H1 (cell line): ENCODE measurements at regions not wholly inside any gene's neighbourhood (a gene's known extent, or its start where the extent isn't known, plus 50 kb on each side); places are given as distances from the start of the nearest gene placed in this dataset.

Experiments used
- CTCF ChIA-PET: fragments of 300-600 bp; sonication (Branson Sonifier 250); formaldehyde crosslinking; loops from one replicate; lab custom pipeline; 2021; ENCODE audit not compliant: partially characterized antibody; lab: Charles Lee
- POLR2A ChIA-PET: fragments of 300-600 bp; sonication (Branson Sonifier 250); formaldehyde crosslinking; loops from one replicate; lab custom pipeline; 2021; ENCODE audit warnings: inconsistent platforms; ENCODE audit not compliant: partially characterized antibody; lab: Charles Lee
- DNase-seq, 2 experiments: peaks; one replicate each; pipeline versions ENCODE4 v3.0.0 to v3.0.0-alpha.2; 2010 to 2022; ENCODE audit warnings: low spot score in 2 of 2, low read depth in 1 of 2, mixed read lengths in 1 of 2
- FAIRE-seq: peaks from 2 replicates; lab custom pipeline; 2011; peaks lifted over from hg19 to GRCh38; lab: Jason Lieb, UNC
- H2AFZ ChIP-seq: 2 replicates; pipeline ENCODE4 v1.8.1; 2012; ENCODE audit warnings: low read length, inconsistent platforms
- H2AK5ac ChIP-seq: 2 replicates; pipeline ENCODE4 v1.6.1; 2013; ENCODE audit warnings: low read depth, low read length
- H2BK120ac ChIP-seq: replicated peaks from 2 replicates; pipeline ENCODE3; 2013; ENCODE audit warnings: low read depth, low read length, inconsistent platforms
- H2BK12ac ChIP-seq: 2 replicates; pipeline ENCODE4 v1.6.1; 2013; ENCODE audit warnings: low read depth, low read length
- H2BK15ac ChIP-seq: 2 replicates; pipeline ENCODE4 v1.6.1; 2013; ENCODE audit warnings: low read length
- H2BK20ac ChIP-seq: 2 replicates; pipeline ENCODE4 v1.6.1; 2013; ENCODE audit warnings: low read length
- H2BK5ac ChIP-seq: 2 replicates; pipeline ENCODE4 v1.6.1; 2013; ENCODE audit warnings: low read depth, low read length
- H3K14ac ChIP-seq: 2 replicates; pipeline ENCODE4 v1.6.1; 2013; ENCODE audit warnings: inconsistent platforms; ENCODE audit not compliant: insufficient read length
- H3K18ac ChIP-seq: 2 replicates; pipeline ENCODE4 v1.6.1; 2013; ENCODE audit warnings: low read length; ENCODE audit errors: extremely low read depth
- H3K23ac ChIP-seq: 2 replicates; pipeline ENCODE4 v1.6.1; 2013; ENCODE audit warnings: inconsistent platforms; ENCODE audit not compliant: insufficient read length
- H3K23me2 ChIP-seq: 2 replicates; pipeline ENCODE4 v1.6.1; 2013; ENCODE audit warnings: low read depth, low read length
- H3K27ac ChIP-seq: 2 replicates; pipeline ENCODE4 v1.6.1; 2011; ENCODE audit warnings: low read depth, low read length, inconsistent platforms
- H3K27me3 ChIP-seq, 4 experiments: replicated peaks in 1 of 4; 1 replicate in 1 of 4; 2 replicates in 3 of 4; pipeline versions ENCODE4 v1.6.1 to v1.8.1; 2011 to 2013; ENCODE audit warnings: low read length in 3 of 4, mild to moderate bottlenecking in 3 of 4, inconsistent platforms in 2 of 4, mixed read lengths in 2 of 4, moderate library complexity in 1 of 4; ENCODE audit not compliant: control insufficient read depth in 3 of 4, insufficient read depth in 3 of 4; ENCODE audit errors: extremely low read depth in 1 of 4
- H3K36me3 ChIP-seq, 4 experiments: 2 replicates each; pipeline versions ENCODE4 v1.6.1 to v1.8.1; 2011 to 2013; ENCODE audit warnings: mild to moderate bottlenecking in 4 of 4, low read length in 3 of 4, moderate library complexity in 2 of 4, control low read depth in 1 of 4, inconsistent platforms in 1 of 4; ENCODE audit not compliant: insufficient read depth in 4 of 4, control insufficient read depth in 2 of 4
- H3K4ac ChIP-seq: replicated peaks from 2 replicates; pipeline ENCODE3; 2013; ENCODE audit warnings: low read length, low read depth, mixed read lengths, inconsistent platforms; ENCODE audit not compliant: insufficient read length
- H3K4me1 ChIP-seq, 4 experiments: replicated peaks in 1 of 4; 1 replicate in 1 of 4; 2 replicates in 3 of 4; pipeline versions ENCODE4 v1.6.1 to v1.8.1; 2011 to 2013; ENCODE audit warnings: low read length in 3 of 4, inconsistent platforms in 2 of 4, mixed read lengths in 1 of 4; ENCODE audit not compliant: insufficient read depth in 4 of 4, control insufficient read depth in 3 of 4
- H3K4me2 ChIP-seq, 2 experiments: 2 replicates each; pipeline versions ENCODE4 v1.6.1 to v1.8.1; 2011 to 2013; ENCODE audit warnings: low read depth in 2 of 2, low read length in 2 of 2, control low read depth in 1 of 2, inconsistent platforms in 1 of 2, mild to moderate bottlenecking in 1 of 2; ENCODE audit not compliant: insufficient read depth in 1 of 2
- H3K4me3 ChIP-seq, 4 experiments: fragments of 200-600, 300-600 bp in 1 of 4; sonication (generic), shearing (Covaris generic), sonication (Bioruptor Twin) in 1 of 4; 2 replicates each; pipeline versions ENCODE4 v1.5.1 to v1.8.1; 2011 to 2016; ENCODE audit warnings: low read length in 4 of 4, low read depth in 3 of 4, control low read depth in 2 of 4, inconsistent platforms in 2 of 4, mild to moderate bottlenecking in 2 of 4, mixed read lengths in 1 of 4, moderate library complexity in 1 of 4; ENCODE audit not compliant: insufficient read depth in 2 of 4; ENCODE audit errors: extremely low read depth in 1 of 4
- H3K56ac ChIP-seq: replicated peaks from 2 replicates; pipeline ENCODE3; 2013; ENCODE audit warnings: low read depth, mild to moderate bottlenecking, mixed read lengths, low read length, inconsistent platforms; ENCODE audit not compliant: insufficient read length
- H3K79me1 ChIP-seq: 2 replicates; pipeline ENCODE4 v1.6.1; 2013; ENCODE audit warnings: low read depth, low read length, control low read depth
- H3K79me2 ChIP-seq, 2 experiments: 2 replicates each; pipeline versions ENCODE4 v1.6.1 to v1.8.1; 2012 to 2013; ENCODE audit warnings: low read length in 2 of 2, mild to moderate bottlenecking in 2 of 2, inconsistent platforms in 1 of 2; ENCODE audit not compliant: insufficient read depth in 2 of 2, control insufficient read depth in 1 of 2
- H3K9ac ChIP-seq, 4 experiments: replicated peaks in 1 of 4; 1 replicate in 1 of 4; 2 replicates in 3 of 4; pipeline versions ENCODE4 v1.6.1 to v1.8.1; 2011 to 2013; ENCODE audit warnings: low read depth in 3 of 4, low read length in 3 of 4, control low read depth in 2 of 4, mild to moderate bottlenecking in 2 of 4, moderate library complexity in 2 of 4, inconsistent platforms in 1 of 4; ENCODE audit errors: extremely low read depth in 1 of 4
- H3K9me3 ChIP-seq, 2 experiments: 2 replicates each; pipeline versions ENCODE4 v1.6.1 to v1.8.1; 2012 to 2013; ENCODE audit warnings: mild to moderate bottlenecking in 2 of 2, moderate library complexity in 2 of 2, control low read depth in 1 of 2, inconsistent platforms in 1 of 2, low read depth in 1 of 2, low read length in 1 of 2, mixed read lengths in 1 of 2; ENCODE audit not compliant: insufficient read depth in 2 of 2
- H4K20me1 ChIP-seq, 2 experiments: replicated peaks in 1 of 2; 2 replicates each; pipeline versions ENCODE3 to v1.8.1; 2011 to 2013; ENCODE audit warnings: inconsistent platforms in 2 of 2, low read length in 2 of 2, mild to moderate bottlenecking in 1 of 2; ENCODE audit not compliant: insufficient read depth in 2 of 2, control insufficient read depth in 1 of 2
- H4K5ac ChIP-seq: 2 replicates; pipeline ENCODE4 v1.6.1; 2013; ENCODE audit warnings: low read length, low read depth, mixed read lengths, inconsistent platforms; ENCODE audit not compliant: insufficient read length
- H4K8ac ChIP-seq: 2 replicates; pipeline ENCODE4 v1.8.0; 2013; ENCODE audit warnings: mild to moderate bottlenecking, moderate library complexity, low read length, inconsistent platforms; ENCODE audit not compliant: insufficient read depth; ENCODE audit errors: extremely low read depth
- H4K91ac ChIP-seq: replicated peaks from 2 replicates; pipeline ENCODE3; 2013; ENCODE audit warnings: low read length, mixed read lengths, inconsistent platforms; ENCODE audit not compliant: insufficient read length
- ATF2 ChIP-seq: IDR thresholded peaks from 2 replicates; pipeline ENCODE4 v1.6.1; 2012; ENCODE audit warnings: low read length, inconsistent platforms
- CHD2 ChIP-seq: IDR thresholded peaks from 2 replicates; pipeline ENCODE4 v1.6.1; 2012; ENCODE audit warnings: low read length, improper control_type of control experiment
- CTCF ChIP-seq, 3 experiments: IDR thresholded peaks; 1 replicate in 2 of 3; 2 replicates in 1 of 3; pipeline versions ENCODE4 v1.5.1 to v1.6.1; 2011; ENCODE audit warnings: low read length in 3 of 3, mild to moderate bottlenecking in 3 of 3, inconsistent platforms in 2 of 3, low read depth in 1 of 3, moderate library complexity in 1 of 3; ENCODE audit not compliant: insufficient read depth in 1 of 3; ENCODE audit errors: control extremely low read depth in 1 of 3
- EZH2 ChIP-seq: fragments of 200-600 bp; sonication (generic); IDR thresholded peaks from 2 replicates; pipeline ENCODE4 v1.7.1; 2012; ENCODE audit warnings: low read depth, mild to moderate bottlenecking, moderate library complexity, low read length, inconsistent platforms; ENCODE audit not compliant: severe bottlenecking
- MAX ChIP-seq: IDR thresholded peaks from 2 replicates; pipeline ENCODE4 v1.6.1; 2012; ENCODE audit warnings: inconsistent platforms
- RAD21 ChIP-seq, 2 experiments: IDR thresholded peaks in 1 of 2; conservative IDR thresholded peaks in 1 of 2; 2 replicates each; pipeline ENCODE4 v1.6.1; 2011; ENCODE audit warnings: low read depth in 2 of 2, low read length in 2 of 2, improper control_type of control experiment in 1 of 2, inconsistent platforms in 1 of 2, mild to moderate bottlenecking in 1 of 2, moderate library complexity in 1 of 2
- RNF2 ChIP-seq: fragments of 200-900, 300-1000 bp; sonication (generic); IDR thresholded peaks from 2 replicates; pipeline ENCODE4 v1.7.1; 2016; ENCODE audit warnings: borderline replicate concordance, low read depth, mild to moderate bottlenecking, antibody characterized with exemption, low read length; ENCODE audit not compliant: poor library complexity, severe bottlenecking; ENCODE audit errors: missing control alignments
- TBP ChIP-seq: IDR thresholded peaks from 2 replicates; pipeline ENCODE4 v1.6.1; 2011; ENCODE audit warnings: low read depth, low read length, improper control_type of control experiment
- TCF12 ChIP-seq: IDR thresholded peaks from 2 replicates; pipeline ENCODE4 v1.6.1; 2011; ENCODE audit warnings: low read depth, mild to moderate bottlenecking, low read length
- WGBS, 2 experiments: shearing (Covaris generic) in 1 of 2; methylation state at CpG; one replicate each; pipeline versions ENCODE4 v1.1.6 to v1.1.7; 2013 to 2015; ENCODE audit warnings: low lambda C conversion rate in 2 of 2, mixed read lengths in 2 of 2, inconsistent platforms in 1 of 2, low coverage in 1 of 2, missing lambda C conversion rate in 1 of 2; ENCODE audit not compliant: insufficient replicate concordance in 2 of 2, insufficient coverage in 1 of 2, insufficient read length in 1 of 2; ENCODE audit errors: extremely low coverage in 1 of 2, missing lambda C conversion rate in 1 of 2; 5-methylcytosine and 5-hydroxymethylcytosine counted together

- Histone ChIP-seq H4K8ac (no peak overlapping the region), H3K56ac (no peak overlapping the region), H4K5ac (no peak overlapping the region), H3K18ac (no peak overlapping the region), H3K27ac (no peak overlapping the region), H2BK20ac (no peak overlapping the region), H3K79me2 (no peaks in the 10 kb centered on the region), H2AFZ (no peak overlapping the region), H3K23me2 (no peaks in the 10 kb centered on the region), H3K4me2 (no peak overlapping the region), H2BK15ac (no peak overlapping the region), H3K9me3 (peaks cover 2 to 3% of the 10 kb centered on the region in 2 experiments; a peak in 1 of 4 replicates), H4K91ac (no peak overlapping the region), H3K4me1 (no peaks in the 10 kb centered on the region), H3K9ac (no peak overlapping the region), H3K27me3 (no peaks in the 10 kb centered on the region), H2BK5ac (no peak overlapping the region), H3K79me1 (no peaks in the 10 kb centered on the region), H2BK12ac (no peak overlapping the region), H2AK5ac (no peak overlapping the region), H2BK120ac (no peak overlapping the region), H3K4me3 (no peak overlapping the region), H3K4ac (no peak overlapping the region), H3K36me3 (no peaks in the 10 kb centered on the region), H3K14ac (no peak overlapping the region), H4K20me1 (no peaks in the 10 kb centered on the region), H3K23ac (no peak overlapping the region)
- DNase-seq (no peak), FAIRE-seq (no peak)
- ChIA-PET POLR2A (no interaction called here), CTCF (interaction anchor here (1.1 kb wide), 1 partner anchor 31 kb away, joined by 3 read pairs; no protein-coding TSS in a partner anchor)
- 91% methylated on average over 2 of the region's 2 CpGs; no CpG with 5 or more reads in 1 of the 2 experiments for WGBS, 2 experiments
- TF ChIP-seq RNF2, result no peak
- TF ChIP-seq TBP, result no peak
- TF ChIP-seq TCF12, result no peak
- TF ChIP-seq CHD2, result no peak
- no peak for TF ChIP-seq CTCF (IDR thresholded peaks at IDR 0.05; ENCODE audit: control extremely low read depth in 1 of 3, insufficient read depth in 1 of 3, low read depth in 1 of 3, low read length in 3 of 3)
- TF ChIP-seq EZH2, result no peak
- no peak for TF ChIP-seq RAD21 (IDR thresholded peaks at IDR 0.05 in 1 of 2, conservative IDR thresholded peaks at IDR 0.05 in 1 of 2; ENCODE audit: low read depth in 2 of 2, low read length in 2 of 2)
- no peak for TF ChIP-seq MAX
- no peak for TF ChIP-seq ATF2
These were observed 130.5 kb upstream of the HABP2 start for GRCh38 chr10:113422371-113422770.
